NB4 (cell line): ENCODE measurements at regions not wholly inside any gene's neighbourhood (a gene's known extent, or its start where the extent isn't known, plus 50 kb on each side); places are given as distances from the start of the nearest gene placed in this dataset.

Experiments used
- DNase-seq: peaks from one replicate; pipeline ENCODE4 v3.0.0; 2010; ENCODE audit warnings: low read depth
- H3K4me3 ChIP-seq: one replicate; pipeline ENCODE4 v1.5.1; 2011; ENCODE audit warnings: mild to moderate bottlenecking, low read depth, low read length, moderate library complexity
- CTCF ChIP-seq: IDR thresholded peaks from one replicate; pipeline ENCODE4 v1.5.1; 2012; ENCODE audit warnings: low read depth, low read length
- MAX ChIP-seq: IDR thresholded peaks from 2 replicates; pipeline ENCODE4 v1.6.1; 2011; ENCODE audit warnings: low read depth, low read length
- MYC ChIP-seq: IDR thresholded peaks from 2 replicates; pipeline ENCODE4 v1.6.1; 2011; ENCODE audit warnings: low read depth, low read length
- POLR2A ChIP-seq: IDR thresholded peaks from 2 replicates; pipeline ENCODE4 v1.6.1; 2011; ENCODE audit warnings: mild to moderate bottlenecking; ENCODE audit not compliant: insufficient read length; ENCODE audit errors: extremely low read depth

GRCh38 chr10:105347487-105347886, 706.4 kb downstream of the SORCS3 start:
- no peak for TF ChIP-seq CTCF
- TF ChIP-seq MYC = no peak
- TF ChIP-seq MAX = no peak
- TF ChIP-seq POLR2A = no peak
- DNase-seq = no peak
- H3K4me3 ChIP-seq = no peak overlapping the region

- DNase-seq = no peak
- TF ChIP-seq MAX = no peak
- TF ChIP-seq MYC = no peak
- TF ChIP-seq CTCF = no peak
- no peak for TF ChIP-seq POLR2A
- no peak overlapping the region for H3K4me3 ChIP-seq
These were observed 701.5 kb downstream of the SORCS3 start for GRCh38 chr10:105342606-105343005.

GRCh38 chr10:105339669-105340068, 698.6 kb downstream of the SORCS3 start:
- DNase-seq = no peak
- TF ChIP-seq CTCF (no peak), POLR2A (no peak), MYC (no peak), MAX (no peak)
- H3K4me3 ChIP-seq = no peak overlapping the region

- no peak for DNase-seq
- H3K4me3 ChIP-seq = no peak overlapping the region
- TF ChIP-seq MAX (no peak), CTCF (no peak), MYC (no peak), POLR2A (no peak)
These were observed 687.5 kb downstream of the SORCS3 start for GRCh38 chr10:105328503-105329133.
